ENCODE measurements at regions not wholly inside any gene's neighbourhood (a gene's known extent, or its start where the extent isn't known, plus 50 kb on each side); places are given as distances from the start of the nearest gene placed in this dataset.

DNA sequence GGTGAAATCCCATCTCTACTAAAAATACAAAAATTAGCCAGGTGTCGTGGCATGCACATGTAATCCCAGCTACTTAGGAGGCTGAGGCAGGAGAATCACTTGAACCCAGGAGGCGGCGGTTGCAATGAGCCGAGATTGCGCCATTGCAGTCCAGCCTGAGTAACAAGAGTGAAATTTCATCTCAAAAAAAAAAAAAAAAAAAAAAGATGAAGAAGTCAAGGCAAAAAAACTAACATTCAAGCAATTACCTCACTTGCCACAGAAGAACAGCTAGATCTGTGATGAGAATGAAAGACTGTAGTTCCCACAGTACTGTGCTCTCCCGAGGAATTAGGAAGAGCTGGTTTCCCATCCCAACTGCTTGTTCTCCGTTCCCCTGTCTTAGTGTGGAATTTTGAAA is 144.7 kb upstream of the ECI2 start:
- Histone ChIP-seq H2BK120ac (ENCODE audit: insufficient read depth, low read length, poor library complexity) (no peak overlapping the region), H3K4me1 (ENCODE audit: control insufficient read depth in 1 of 2, insufficient read depth in 2 of 2, low read length in 2 of 2) (peaks cover 10 to 25% of the 10 kb centered on the region in 2 experiments), H4K8ac (ENCODE audit: low read depth, low read length) (no peak overlapping the region), H3K9ac (ENCODE audit: low read length) (no peak overlapping the region), H3K14ac (ENCODE audit: low read length) (no peak overlapping the region), H2AK5ac (ENCODE audit: low read length) (no peak overlapping the region), H3K79me1 (ENCODE audit: low read length) (peaks cover 2% of the 10 kb centered on the region), H2AFZ (ENCODE audit: insufficient read depth, low read length, poor library complexity) (no peak overlapping the region), H2BK5ac (ENCODE audit: low read depth, low read length, poor library complexity) (no peak overlapping the region), H3K36me3 (ENCODE audit: control insufficient read depth in 1 of 2, insufficient read depth in 2 of 2, low read length in 2 of 2) (no peaks in the 10 kb centered on the region), H3K18ac (ENCODE audit: low read length) (no peak overlapping the region), H3K4me3 (ENCODE audit: low read depth, low read length) (no peak overlapping the region), H3K9me3 (ENCODE audit: insufficient read depth, low read depth, low read length) (no peaks in the 10 kb centered on the region), H3K23ac (ENCODE audit: low read length) (no peak overlapping the region), H3K79me2 (ENCODE audit: control insufficient read depth, insufficient read depth, low read length, poor library complexity) (no peaks in the 10 kb centered on the region), H3K4me2 (ENCODE audit: low read length) (no peak overlapping the region), H2BK12ac (ENCODE audit: low read length) (no peak overlapping the region), H4K12ac (ENCODE audit: low read depth, low read length) (no peak overlapping the region), H4K91ac (ENCODE audit: low read depth, low read length) (no peak overlapping the region), H3K27me3 (ENCODE audit: insufficient read depth, low read length) (no peaks in the 10 kb centered on the region), H3K27ac (ENCODE audit: low read depth, low read length) (no peak overlapping the region), H3K4ac (ENCODE audit: low read depth, low read length) (no peak overlapping the region)
- DNase-seq: peak; percentile 54 to 59
- no CpG with 5 or more reads among the region's 7 CpGs for WGBS (ENCODE audit: extremely low coverage, insufficient coverage, insufficient read length)

DNA sequence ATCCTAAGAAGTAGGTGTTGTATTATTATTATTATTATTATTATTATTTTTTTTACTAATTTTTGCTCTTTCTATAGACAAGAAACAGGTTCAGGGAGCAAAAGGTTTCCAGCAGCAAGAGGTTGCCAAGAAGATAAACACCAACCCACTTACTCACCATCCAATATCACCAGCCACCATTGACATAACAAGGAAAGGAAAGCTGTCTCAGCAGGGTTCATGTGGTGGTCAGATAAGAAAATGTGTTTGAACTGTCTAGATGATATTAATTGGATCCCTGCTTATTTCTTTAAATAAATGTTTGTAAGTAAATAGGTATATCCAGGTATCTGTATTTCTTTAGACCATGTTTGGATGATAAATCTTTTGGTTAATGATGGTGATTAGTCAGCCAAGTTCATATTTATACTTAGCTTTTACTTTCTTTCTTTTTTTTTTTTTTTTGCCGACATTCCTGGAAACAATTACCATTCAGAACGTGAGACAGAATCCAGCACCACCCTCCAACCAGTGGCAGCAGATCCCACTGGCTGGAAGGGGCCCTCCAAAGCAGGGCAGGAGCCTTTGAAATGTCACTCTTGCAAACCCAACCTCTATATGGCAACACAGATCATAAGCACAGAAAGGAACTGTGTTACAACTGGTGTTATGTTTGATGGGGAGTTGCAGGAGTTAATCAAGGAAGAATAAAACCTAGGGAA is 139.2 kb upstream of the ECI2 start:
- no peak overlapping the region for H2BK12ac ChIP-seq (ENCODE audit: low read length)
- no peaks in the 10 kb centered on the region for H3K79me2 ChIP-seq (ENCODE audit: control insufficient read depth, insufficient read depth, low read length, poor library complexity)
- H3K27ac ChIP-seq (ENCODE audit: low read depth, low read length): no peak overlapping the region
- H3K4me1 ChIP-seq (ENCODE audit: control insufficient read depth in 1 of 2, insufficient read depth in 2 of 2, low read length in 2 of 2): peaks cover 0 to 2% of the 10 kb centered on the region in 2 experiments
- H3K27me3 ChIP-seq (ENCODE audit: insufficient read depth, low read length): no peaks in the 10 kb centered on the region
- H3K23ac ChIP-seq (ENCODE audit: low read length): no peak overlapping the region
- H3K4me2 ChIP-seq (ENCODE audit: low read length): no peak overlapping the region
- H3K9ac ChIP-seq (ENCODE audit: low read length): no peak overlapping the region
- no peak overlapping the region for H2AFZ ChIP-seq (ENCODE audit: insufficient read depth, low read length, poor library complexity)
- H3K4ac ChIP-seq (ENCODE audit: low read depth, low read length): no peak overlapping the region
- no peak overlapping the region for H4K91ac ChIP-seq (ENCODE audit: low read depth, low read length)
- H2AK5ac ChIP-seq (ENCODE audit: low read length): no peak overlapping the region
- no peak overlapping the region for H4K12ac ChIP-seq (ENCODE audit: low read depth, low read length)
- no peaks in the 10 kb centered on the region for H3K36me3 ChIP-seq (ENCODE audit: control insufficient read depth in 1 of 2, insufficient read depth in 2 of 2, low read length in 2 of 2)
- no peak for DNase-seq
- H3K4me3 ChIP-seq (ENCODE audit: low read depth, low read length): no peak overlapping the region
- H2BK5ac ChIP-seq (ENCODE audit: low read depth, low read length, poor library complexity): no peak overlapping the region
- WGBS (ENCODE audit: extremely low coverage, insufficient coverage, insufficient read length): no CpG with 5 or more reads among the region's 2 CpGs
- no peak overlapping the region for H3K14ac ChIP-seq (ENCODE audit: low read length)
- no peak overlapping the region for H4K8ac ChIP-seq (ENCODE audit: low read depth, low read length)
- no peaks in the 10 kb centered on the region for H3K79me1 ChIP-seq (ENCODE audit: low read length)
- H3K9me3 ChIP-seq (ENCODE audit: insufficient read depth, low read depth, low read length): peaks cover 1% of the 10 kb centered on the region
- H2BK120ac ChIP-seq (ENCODE audit: insufficient read depth, low read length, poor library complexity): no peak overlapping the region
- no peak overlapping the region for H3K18ac ChIP-seq (ENCODE audit: low read length)

DNA sequence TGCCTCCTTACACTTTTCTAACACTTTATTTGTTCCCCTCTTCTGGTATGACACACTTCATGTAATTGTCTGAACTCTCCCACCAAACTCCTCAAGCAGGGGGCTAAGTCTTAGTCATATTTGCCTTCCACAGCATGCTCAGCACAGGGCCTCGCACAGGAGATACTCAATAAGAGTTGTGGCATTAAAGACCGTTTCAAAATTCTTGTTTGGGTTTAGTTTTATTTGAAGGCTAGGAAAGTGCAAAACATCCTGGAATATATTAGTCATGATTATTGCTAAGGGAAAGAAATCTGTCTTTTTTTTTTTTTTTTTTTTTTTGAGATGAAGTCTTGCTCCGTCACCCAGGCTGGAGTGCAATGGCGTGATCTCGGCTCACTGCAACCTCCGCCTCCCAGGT is 137.6 kb upstream of the ECI2 start:
- no peak overlapping the region for H2BK120ac ChIP-seq (ENCODE audit: insufficient read depth, low read length, poor library complexity)
- H2AFZ ChIP-seq (ENCODE audit: insufficient read depth, low read length, poor library complexity): no peak overlapping the region
- H3K14ac ChIP-seq (ENCODE audit: low read length): no peak overlapping the region
- H2AK5ac ChIP-seq (ENCODE audit: low read length): no peak overlapping the region
- H4K12ac ChIP-seq (ENCODE audit: low read depth, low read length): no peak overlapping the region
- peaks cover 0 to 2% of the 10 kb centered on the region in 2 experiments for H3K4me1 ChIP-seq (ENCODE audit: control insufficient read depth in 1 of 2, insufficient read depth in 2 of 2, low read length in 2 of 2)
- no peak overlapping the region for H3K23ac ChIP-seq (ENCODE audit: low read length)
- no peak overlapping the region for H3K9ac ChIP-seq (ENCODE audit: low read length)
- no peak overlapping the region for H4K91ac ChIP-seq (ENCODE audit: low read depth, low read length)
- H3K36me3 ChIP-seq (ENCODE audit: control insufficient read depth in 1 of 2, insufficient read depth in 2 of 2, low read length in 2 of 2): no peaks in the 10 kb centered on the region
- H3K4ac ChIP-seq (ENCODE audit: low read depth, low read length): no peak overlapping the region
- no peak overlapping the region for H2BK12ac ChIP-seq (ENCODE audit: low read length)
- no peak overlapping the region for H3K4me3 ChIP-seq (ENCODE audit: low read depth, low read length)
- no peaks in the 10 kb centered on the region for H3K27me3 ChIP-seq (ENCODE audit: insufficient read depth, low read length)
- no CpG with 5 or more reads among the region's 6 CpGs for WGBS (ENCODE audit: extremely low coverage, insufficient coverage, insufficient read length)
- H3K18ac ChIP-seq (ENCODE audit: low read length): no peak overlapping the region
- no peak overlapping the region for H4K8ac ChIP-seq (ENCODE audit: low read depth, low read length)
- no peak overlapping the region for H2BK5ac ChIP-seq (ENCODE audit: low read depth, low read length, poor library complexity)
- no peak for DNase-seq
- peaks cover 1% of the 10 kb centered on the region for H3K9me3 ChIP-seq (ENCODE audit: insufficient read depth, low read depth, low read length)
- H3K27ac ChIP-seq (ENCODE audit: low read depth, low read length): no peak overlapping the region
- no peaks in the 10 kb centered on the region for H3K79me2 ChIP-seq (ENCODE audit: control insufficient read depth, insufficient read depth, low read length, poor library complexity)
- H3K79me1 ChIP-seq (ENCODE audit: low read length): no peaks in the 10 kb centered on the region
- no peak overlapping the region for H3K4me2 ChIP-seq (ENCODE audit: low read length)

DNA sequence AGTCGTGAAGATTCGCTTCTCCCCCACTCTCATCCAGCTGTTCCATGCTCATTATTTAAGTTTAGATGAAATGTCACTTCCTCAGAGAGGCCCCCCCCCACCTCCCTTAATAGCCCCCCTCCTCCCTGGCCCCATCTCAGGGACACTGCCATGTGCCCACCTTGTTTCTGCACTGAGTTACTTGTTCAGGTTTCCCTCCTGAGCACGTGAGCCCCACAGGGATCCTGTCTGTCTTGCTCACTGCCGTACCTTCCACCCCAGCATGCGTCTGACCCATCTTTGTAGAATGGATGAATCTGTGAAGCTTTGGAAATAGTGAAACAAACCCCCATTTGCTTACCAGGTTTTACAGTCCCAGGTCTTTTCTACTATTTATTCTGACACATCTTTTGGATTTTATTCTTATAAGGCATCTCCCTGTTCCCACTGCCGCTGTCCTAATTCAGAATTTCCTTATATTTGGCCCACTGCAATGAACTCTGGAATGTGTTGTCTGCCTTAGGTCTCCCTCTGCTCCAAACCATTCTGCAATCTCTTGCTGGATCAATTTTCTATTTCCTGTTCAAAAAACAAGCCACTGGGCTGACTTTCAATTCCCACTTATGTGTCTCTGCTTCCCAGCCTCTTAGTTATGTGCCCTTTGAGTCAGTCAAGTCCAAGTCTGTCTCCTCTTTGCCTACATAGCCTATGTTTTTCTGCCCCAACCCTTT is 136.5 kb upstream of the ECI2 start:
- peaks cover 1% of the 10 kb centered on the region for H3K9me3 ChIP-seq (ENCODE audit: insufficient read depth, low read depth, low read length)
- H3K23ac ChIP-seq (ENCODE audit: low read length): no peak overlapping the region
- no peak overlapping the region for H2AK5ac ChIP-seq (ENCODE audit: low read length)
- H3K79me2 ChIP-seq (ENCODE audit: control insufficient read depth, insufficient read depth, low read length, poor library complexity): no peaks in the 10 kb centered on the region
- no peak overlapping the region for H3K18ac ChIP-seq (ENCODE audit: low read length)
- H3K4me2 ChIP-seq (ENCODE audit: low read length): no peak overlapping the region
- no peak overlapping the region for H3K27ac ChIP-seq (ENCODE audit: low read depth, low read length)
- H4K91ac ChIP-seq (ENCODE audit: low read depth, low read length): no peak overlapping the region
- H3K4me1 ChIP-seq (ENCODE audit: control insufficient read depth in 1 of 2, insufficient read depth in 2 of 2, low read length in 2 of 2): peaks cover 0 to 2% of the 10 kb centered on the region in 2 experiments
- no CpG with 5 or more reads among the region's 6 CpGs for WGBS (ENCODE audit: extremely low coverage, insufficient coverage, insufficient read length)
- H2BK5ac ChIP-seq (ENCODE audit: low read depth, low read length, poor library complexity): no peak overlapping the region
- H2BK120ac ChIP-seq (ENCODE audit: insufficient read depth, low read length, poor library complexity): no peak overlapping the region
- no peak overlapping the region for H2AFZ ChIP-seq (ENCODE audit: insufficient read depth, low read length, poor library complexity)
- no peaks in the 10 kb centered on the region for H3K36me3 ChIP-seq (ENCODE audit: control insufficient read depth in 1 of 2, insufficient read depth in 2 of 2, low read length in 2 of 2)
- no peak overlapping the region for H4K8ac ChIP-seq (ENCODE audit: low read depth, low read length)
- no peak overlapping the region for H3K14ac ChIP-seq (ENCODE audit: low read length)
- DNase-seq: no peak
- H3K27me3 ChIP-seq (ENCODE audit: insufficient read depth, low read length): no peaks in the 10 kb centered on the region
- H3K4ac ChIP-seq (ENCODE audit: low read depth, low read length): no peak overlapping the region
- no peak overlapping the region for H4K12ac ChIP-seq (ENCODE audit: low read depth, low read length)
- no peaks in the 10 kb centered on the region for H3K79me1 ChIP-seq (ENCODE audit: low read length)
- no peak overlapping the region for H3K4me3 ChIP-seq (ENCODE audit: low read depth, low read length)
- no peak overlapping the region for H2BK12ac ChIP-seq (ENCODE audit: low read length)
- H3K9ac ChIP-seq (ENCODE audit: low read length): no peak overlapping the region
